Activated naive CD4-positive, alpha-beta T cell treated with anti-CD3 and anti-CD28 coated beads, Interleukin-2, amount 50 U/mL, for 72 hours (primary cell): ENCODE measurements at regions not wholly inside any gene's neighbourhood (a gene's known extent, or its start where the extent isn't known, plus 50 kb on each side); places are given as distances from the start of the nearest gene placed in this dataset.

Experiments used
- ATAC-seq, 2 donors: fragments of 150-1000 bp; cut with Tn5 transposase; 2 replicates each; pipeline ENCODE4 v1.10.0; 2021; ENCODE audit warnings: mild to moderate bottlenecking in 2 of 2, moderate library complexity in 2 of 2
- DNase-seq, 2 donors: peaks; one replicate each; pipeline ENCODE4 v3.0.0; 2021 to 2022; ENCODE audit warnings: low spot score in 2 of 2
- H3K27ac Mint-ChIP-seq, 2 donors: one replicate each; pipeline ENCODE4 v1.8.0; 2022; ENCODE audit warnings: mild to moderate bottlenecking in 2 of 2, mixed read lengths in 2 of 2
- H3K36me3 Mint-ChIP-seq, 2 donors: one replicate each; pipeline ENCODE4 v1.8.0; 2022; ENCODE audit warnings: mixed read lengths in 2 of 2
- H3K9me3 Mint-ChIP-seq, 2 donors: one replicate each; pipeline ENCODE4 v1.8.0; 2022; ENCODE audit warnings: mixed read lengths in 2 of 2

- no peak for DNase-seq
- no peak for ATAC-seq
- Mint-ChIP-seq H3K9me3 (peaks cover 6 to 12% of the 10 kb centered on the region in 2 donors), H3K27ac (no peak overlapping the region), H3K36me3 (peaks cover 0 to 26% of the 10 kb centered on the region in 2 donors)
Measured at GRCh38 chr3:72144773-72145505, 360.0 kb upstream of the PROK2 start.

DNA sequence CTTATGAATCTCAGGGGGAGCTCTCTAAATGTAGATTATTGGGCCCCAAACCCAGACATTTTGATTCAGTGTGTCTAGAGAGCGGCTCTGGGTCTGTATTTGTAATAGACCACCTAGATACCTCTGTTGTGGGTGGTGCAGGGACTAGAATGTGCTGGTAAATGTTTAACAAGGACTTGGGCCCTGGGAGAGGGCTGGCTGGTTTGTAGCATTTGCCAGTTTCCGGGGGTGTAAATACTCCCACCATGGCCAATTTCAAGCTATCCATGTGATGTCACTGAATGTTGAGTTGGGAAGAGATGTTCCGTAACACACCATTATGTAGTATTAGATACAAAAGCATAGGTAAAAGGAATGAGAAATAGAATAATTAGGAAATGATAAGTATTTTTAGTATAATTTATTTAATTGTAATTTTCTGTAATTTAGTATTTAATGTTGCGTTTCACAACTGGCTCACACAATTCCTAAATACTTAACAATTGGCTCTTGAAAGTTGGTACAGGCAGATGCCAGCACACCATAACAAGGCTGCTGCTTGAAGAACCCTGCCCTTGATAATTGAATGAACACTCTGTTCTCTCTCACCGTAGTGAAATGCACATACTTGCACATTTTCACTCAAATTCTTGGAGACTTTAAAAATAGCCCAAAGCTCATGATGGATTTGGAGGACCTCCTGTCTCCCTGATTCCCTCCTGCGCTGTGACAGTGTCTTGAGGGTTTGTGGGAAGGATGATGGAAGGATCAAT is 359.2 kb upstream of the PROK2 start:
- Mint-ChIP-seq H3K9me3 (peaks cover 6 to 7% of the 10 kb centered on the region in 2 donors), H3K27ac (no peak overlapping the region), H3K36me3 (peaks cover 0 to 26% of the 10 kb centered on the region in 2 donors)
- ATAC-seq (no peak), DNase-seq (no peak)

- DNase-seq (no peak), ATAC-seq (no peak)
- Mint-ChIP-seq H3K36me3 (peaks cover 0 to 20% of the 10 kb centered on the region in 2 donors), H3K27ac (no peak overlapping the region), H3K9me3 (peaks cover 3 to 4% of the 10 kb centered on the region in 2 donors)
Measured at GRCh38 chr3:72143322-72143721, 358.4 kb upstream of the PROK2 start.

GRCh38 chr3:72142028-72142427 is 357.1 kb upstream of the PROK2 start:
- Mint-ChIP-seq H3K27ac (no peak overlapping the region), H3K9me3 (no peaks in the 10 kb centered on the region), H3K36me3 (peaks cover 0 to 23% of the 10 kb centered on the region in 2 donors)
- DNase-seq = no peak
- ATAC-seq = no peak

GRCh38 chr3:72141264-72141663 is 356.3 kb upstream of the PROK2 start:
- DNase-seq (no peak), ATAC-seq (no peak)
- H3K27ac Mint-ChIP-seq = no peak overlapping the region
- H3K36me3 Mint-ChIP-seq = peaks cover 0 to 26% of the 10 kb centered on the region in 2 donors
- H3K9me3 Mint-ChIP-seq = no peaks in the 10 kb centered on the region

- Mint-ChIP-seq H3K9me3 (peaks cover 0 to under 1% of the 10 kb centered on the region in 2 donors), H3K27ac (no peak overlapping the region), H3K36me3 (peaks cover 0 to 16% of the 10 kb centered on the region in 2 donors)
- no peak for ATAC-seq
- DNase-seq = no peak
Measured at GRCh38 chr3:72139316-72139715, 354.4 kb upstream of the PROK2 start.

GRCh38 chr3:72137865-72138861 is 353.2 kb upstream of the PROK2 start:
- Mint-ChIP-seq H3K27ac (peak overlapping the region; percentile 34 to 61), H3K36me3 (peaks cover 0 to 25% of the 10 kb centered on the region in 2 donors), H3K9me3 (peaks cover 0 to 9% of the 10 kb centered on the region in 2 donors)
- peak; percentile 44 to 57 for DNase-seq
- peak; percentile 90 to 94 for ATAC-seq

DNA sequence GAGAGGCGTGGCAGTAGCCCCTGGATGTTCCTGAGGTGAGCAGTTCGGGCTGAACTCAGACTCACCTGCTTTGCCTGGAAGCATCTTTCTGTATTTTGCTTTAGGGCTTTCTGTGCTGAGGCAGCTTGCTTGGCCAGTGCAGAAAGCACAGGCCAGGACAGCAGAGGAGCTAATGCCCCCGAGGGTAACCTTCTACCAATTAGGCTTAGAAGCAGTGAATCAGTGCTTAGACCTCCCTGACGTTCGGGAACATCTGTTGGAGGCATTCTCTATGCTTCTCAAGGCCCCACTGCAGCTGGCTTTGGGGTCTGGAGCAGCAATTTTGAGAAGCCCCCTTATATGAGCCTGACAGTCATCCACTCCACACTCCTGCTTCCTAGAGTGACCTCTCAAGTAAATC is 350.7 kb upstream of the PROK2 start:
- DNase-seq = no peak
- peak overlapping the region in 1 of 2 donors; percentile 76 for H3K27ac Mint-ChIP-seq
- H3K9me3 Mint-ChIP-seq = peaks cover 0 to 15% of the 10 kb centered on the region in 2 donors
- peaks cover 0 to 22% of the 10 kb centered on the region in 2 donors for H3K36me3 Mint-ChIP-seq
- ATAC-seq = no peak

DNA sequence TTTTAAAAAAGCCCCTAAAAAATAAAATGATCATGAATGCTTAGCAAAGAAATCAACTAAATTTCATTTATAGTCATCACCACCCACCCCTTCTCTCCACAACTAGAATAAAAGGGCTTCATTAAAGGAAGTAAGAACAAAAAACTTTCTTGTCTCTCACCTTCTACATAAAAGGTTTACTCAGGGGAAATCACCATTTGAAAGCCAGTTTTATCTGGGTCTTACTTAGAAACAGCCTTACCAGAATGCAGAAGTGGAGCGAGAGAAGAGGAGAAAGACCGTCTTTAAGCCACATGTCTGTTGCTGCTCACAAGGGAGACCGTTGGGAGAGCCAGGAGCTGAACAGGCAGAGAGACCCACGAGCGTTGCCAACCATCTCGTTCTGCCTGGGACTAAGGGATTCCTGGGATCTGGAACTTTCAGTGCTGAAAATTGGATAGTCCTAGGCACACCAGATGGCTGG is 350.1 kb upstream of the PROK2 start:
- peaks cover 0 to 22% of the 10 kb centered on the region in 2 donors for H3K36me3 Mint-ChIP-seq
- ATAC-seq = peak; percentile 21 to 63
- peaks cover 0 to 20% of the 10 kb centered on the region in 2 donors for H3K9me3 Mint-ChIP-seq
- DNase-seq = peak in 1 of 2 donors; percentile 4
- H3K27ac Mint-ChIP-seq = peak overlapping the region; percentile 65 to 76

GRCh38 chr3:72133329-72134011 is 348.5 kb upstream of the PROK2 start:
- Mint-ChIP-seq H3K36me3 (peaks cover 0 to 22% of the 10 kb centered on the region in 2 donors), H3K27ac (no peak overlapping the region)

GRCh38 chr3:72131899-72132298 is 347.0 kb upstream of the PROK2 start:
- DNase-seq (no peak), ATAC-seq (no peak)
- H3K9me3 Mint-ChIP-seq = peaks cover 0 to 24% of the 10 kb centered on the region in 2 donors
- H3K36me3 Mint-ChIP-seq = peaks cover 0 to 13% of the 10 kb centered on the region in 2 donors
- H3K27ac Mint-ChIP-seq = no peak overlapping the region

More at GRCh38 chr3:72133329-72134011, 348.5 kb upstream of the PROK2 start:
- ATAC-seq = no peak
- DNase-seq = no peak
- H3K9me3 Mint-ChIP-seq = peaks cover 0 to 20% of the 10 kb centered on the region in 2 donors

DNA sequence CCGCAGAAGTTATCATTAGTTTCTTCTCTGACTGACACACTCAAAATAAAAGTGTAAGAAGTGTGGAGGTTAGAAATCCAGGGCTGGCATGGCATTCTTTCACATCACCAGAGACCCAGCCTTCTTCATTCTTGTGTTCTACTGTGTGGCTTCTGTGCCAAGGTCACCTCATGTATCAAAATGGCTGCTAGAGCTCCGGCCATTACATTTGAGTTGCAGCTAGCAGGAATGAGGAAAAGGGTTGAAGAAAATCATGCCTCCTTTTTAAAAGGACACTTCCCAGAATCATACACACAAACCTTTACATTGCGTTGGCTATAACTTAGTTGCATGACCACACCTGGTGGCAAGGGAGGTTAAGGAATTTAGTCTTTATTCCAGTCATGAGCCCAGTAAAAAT is 345.6 kb upstream of the PROK2 start:
- peaks cover 0 to 24% of the 10 kb centered on the region in 2 donors for H3K9me3 Mint-ChIP-seq
- DNase-seq = no peak
- H3K27ac Mint-ChIP-seq = no peak overlapping the region
- peaks cover 0 to 10% of the 10 kb centered on the region in 2 donors for H3K36me3 Mint-ChIP-seq
- no peak for ATAC-seq

DNA sequence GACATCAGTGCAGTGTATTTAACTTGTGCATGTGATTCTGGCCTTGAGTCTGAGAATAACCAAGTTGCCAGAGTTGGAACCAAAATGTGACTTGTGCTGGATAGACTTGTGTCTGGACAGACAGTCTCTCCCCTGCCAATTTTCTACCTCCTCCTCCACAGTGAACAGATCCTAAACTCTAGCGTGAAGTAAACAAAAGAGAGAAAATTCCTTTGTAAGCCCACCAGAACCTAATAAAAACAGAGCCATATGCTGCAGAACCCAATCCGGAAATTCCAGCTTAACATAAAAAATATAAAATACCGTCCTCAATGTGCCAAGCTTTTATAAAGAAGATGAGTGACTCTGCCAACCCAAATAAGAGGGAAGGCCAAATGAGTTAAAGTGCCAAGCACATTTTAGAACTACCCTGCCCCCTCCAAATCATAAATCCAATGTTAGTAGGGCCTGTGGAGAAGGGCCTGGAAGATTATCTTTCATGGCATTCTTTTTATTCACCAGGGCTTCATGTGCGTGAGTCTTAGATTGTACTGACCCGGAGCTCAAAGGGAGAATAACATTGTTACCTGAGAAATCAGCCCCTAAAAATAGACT is 344.6 kb upstream of the PROK2 start:
- peaks cover 0 to 24% of the 10 kb centered on the region in 2 donors for H3K9me3 Mint-ChIP-seq
- H3K27ac Mint-ChIP-seq = no peak overlapping the region
- ATAC-seq = no peak
- peaks cover 0 to 10% of the 10 kb centered on the region in 2 donors for H3K36me3 Mint-ChIP-seq
- DNase-seq = no peak

GRCh38 chr3:72128921-72129320 is 344.0 kb upstream of the PROK2 start:
- DNase-seq = no peak
- ATAC-seq = no peak
- Mint-ChIP-seq H3K9me3 (peaks cover 0 to 19% of the 10 kb centered on the region in 2 donors), H3K36me3 (peaks cover 0 to 5% of the 10 kb centered on the region in 2 donors), H3K27ac (no peak overlapping the region)

- DNase-seq (no peak), ATAC-seq (peak in 1 of 2 donors; percentile 41)
- Mint-ChIP-seq H3K36me3 (no peaks in the 10 kb centered on the region), H3K9me3 (peaks cover 0 to 14% of the 10 kb centered on the region in 2 donors), H3K27ac (no peak overlapping the region)
Measured at GRCh38 chr3:72127844-72128243, 342.9 kb upstream of the PROK2 start.
